ENCODE measurements at regions not wholly inside any gene's neighbourhood (a gene's known extent, or its start where the extent isn't known, plus 50 kb on each side); places are given as distances from the start of the nearest gene placed in this dataset.

DNA sequence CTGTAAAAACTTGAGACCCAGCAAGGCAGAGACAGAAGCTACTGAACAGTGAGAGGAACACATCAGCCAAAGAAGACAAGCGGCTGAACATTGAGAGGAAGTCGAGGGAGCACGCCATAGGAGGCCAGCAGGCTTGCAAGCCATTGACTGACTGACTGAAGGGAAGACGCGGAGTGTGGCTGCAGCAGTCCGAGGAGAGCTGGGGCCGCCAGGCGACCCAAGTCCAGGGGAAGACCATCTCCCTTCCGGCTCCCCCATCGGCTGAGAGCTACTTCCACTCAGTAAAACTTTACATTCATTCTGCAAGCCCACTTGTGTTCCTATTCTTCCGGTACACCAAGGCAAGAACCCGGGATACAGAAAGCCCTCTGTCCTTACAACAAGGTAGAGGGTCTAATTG lies 167.3 kb upstream of the MBL2 start:
- no peak for TF ChIP-seq TAF1 (IDR thresholded peaks at IDR 0.05; ENCODE audit: low read depth, low read length)
- TF ChIP-seq POU2F2 (IDR thresholded peaks at IDR 0.05; ENCODE audit: low read depth, low read length): no peak
- no peak for TF ChIP-seq POLR2AphosphoS5 (IDR thresholded peaks at IDR 0.05; ENCODE audit: low read depth, low read length)
